IMR-90 (cell line): ENCODE measurements at regions not wholly inside any gene's neighbourhood (a gene's known extent, or its start where the extent isn't known, plus 50 kb on each side); places are given as distances from the start of the nearest gene placed in this dataset.

Experiments used
- ATAC-seq: fragments of 200-7000 bp; cut with Tn5 transposase; 2 replicates; pipeline ENCODE4 v1.9.1; 2020; ENCODE audit warnings: low read depth, mild to moderate bottlenecking, moderate library complexity
- BruUV-seq: library from RNA; stranded (reverse); fragments of 400-500 nt; replicated peaks from 2 replicates; lab custom pipeline; 2021; lab: Mats Ljungman, UMichigan
- CTCF ChIA-PET: fragments of 300-600 bp; formaldehyde crosslinking; extraction: SDS; loops from one replicate; lab custom pipeline; 2021; ENCODE audit warnings: antibody characterized with exemption; lab: Yijun Ruan, JAX
- POLR2A ChIA-PET: fragments of 300-600 bp; sonication (Branson Sonifier 250); formaldehyde crosslinking; loops from one replicate; lab custom pipeline; 2022; ENCODE audit warnings: antibody characterized with exemption; ENCODE audit not compliant: unreplicated experiment; lab: Charles Lee
- DNase-seq: peaks from one replicate; pipeline ENCODE4 v3.0.0; 2013
- H2AFZ ChIP-seq: replicated peaks from 2 replicates; pipeline ENCODE3; 2013; ENCODE audit warnings: low read length, mild to moderate bottlenecking; ENCODE audit not compliant: poor library complexity
- H2AK5ac ChIP-seq: 2 replicates; pipeline ENCODE4 v1.6.1; 2013; ENCODE audit warnings: low read depth, low read length, inconsistent platforms
- H2AK9ac ChIP-seq: replicated peaks from 2 replicates; pipeline ENCODE3; 2013; ENCODE audit warnings: mild to moderate bottlenecking, low read depth, low read length, moderate library complexity; ENCODE audit not compliant: poor library complexity
- H2BK120ac ChIP-seq: 2 replicates; pipeline ENCODE4 v1.6.1; 2013; ENCODE audit warnings: low read depth, low read length, inconsistent platforms
- H2BK15ac ChIP-seq: 3 replicates; pipeline ENCODE4 v1.6.1; 2013; ENCODE audit warnings: low read depth, low read length, inconsistent platforms
- H2BK20ac ChIP-seq: 2 replicates; pipeline ENCODE4 v1.6.1; 2013; ENCODE audit warnings: low read depth, mild to moderate bottlenecking, inconsistent platforms, low read length, moderate library complexity
- H2BK5ac ChIP-seq: 2 replicates; pipeline ENCODE4 v1.6.1; 2013; ENCODE audit warnings: mild to moderate bottlenecking, low read depth, low read length, inconsistent platforms; ENCODE audit not compliant: poor library complexity, severe bottlenecking
- H3K14ac ChIP-seq: replicated peaks from 2 replicates; pipeline ENCODE4 v1.6.1; 2013; ENCODE audit warnings: low read depth, low read length, inconsistent platforms
- H3K18ac ChIP-seq: 2 replicates; pipeline ENCODE4 v1.6.1; 2013; ENCODE audit warnings: low read depth, low read length, control low read depth
- H3K23ac ChIP-seq: 2 replicates; pipeline ENCODE4 v1.6.1; 2013; ENCODE audit warnings: low read depth, low read length, inconsistent platforms
- H3K27ac ChIP-seq: 2 replicates; pipeline ENCODE4 v1.5.1; 2013; ENCODE audit warnings: mild to moderate bottlenecking, control low read depth, low read length; ENCODE audit not compliant: insufficient read depth
- H3K27me3 ChIP-seq: 2 replicates; pipeline ENCODE4 v1.6.1; 2013; ENCODE audit warnings: low read length; ENCODE audit not compliant: control insufficient read depth, insufficient read depth
- H3K36me3 ChIP-seq: 2 replicates; pipeline ENCODE4 v1.6.1; 2013; ENCODE audit warnings: low read length, mixed read lengths; ENCODE audit not compliant: control insufficient read depth, insufficient read depth
- H3K4ac ChIP-seq: 2 replicates; pipeline ENCODE4 v1.6.1; 2013; ENCODE audit warnings: low read depth, low read length, inconsistent platforms
- H3K4me1 ChIP-seq: 2 replicates; pipeline ENCODE4 v1.6.1; 2013; ENCODE audit warnings: low read length, mixed read lengths; ENCODE audit not compliant: control insufficient read depth, insufficient read depth
- H3K4me2 ChIP-seq: 2 replicates; pipeline ENCODE4 v1.6.1; 2013; ENCODE audit warnings: low read depth, mild to moderate bottlenecking, control low read depth, low read length, moderate library complexity
- H3K4me3 ChIP-seq: 2 replicates; pipeline ENCODE4 v1.5.1; 2013; ENCODE audit warnings: low read depth, mild to moderate bottlenecking, control low read depth, low read length, moderate library complexity; ENCODE audit not compliant: insufficient read depth
- H3K56ac ChIP-seq: 2 replicates; pipeline ENCODE4 v1.6.1; 2013; ENCODE audit warnings: low read length, inconsistent platforms; ENCODE audit not compliant: insufficient read depth; ENCODE audit errors: extremely low read depth
- H3K79me1 ChIP-seq, 2 experiments: 2 replicates each; pipeline ENCODE4 v1.6.1; 2013; ENCODE audit warnings: low read length in 2 of 2, inconsistent platforms in 1 of 2, low read depth in 1 of 2
- H3K9ac ChIP-seq: 2 replicates; pipeline ENCODE4 v1.6.1; 2013; ENCODE audit warnings: low read depth, low read length, control low read depth
- H3K9me1 ChIP-seq: 2 replicates; pipeline ENCODE4 v1.6.1; 2013; ENCODE audit warnings: low read length, inconsistent platforms; ENCODE audit not compliant: insufficient read depth
- H3K9me3 ChIP-seq: 2 replicates; pipeline ENCODE4 v1.6.1; 2013; ENCODE audit warnings: low read length; ENCODE audit not compliant: control insufficient read depth, insufficient read depth
- H4K20me1 ChIP-seq: 2 replicates; pipeline ENCODE4 v1.6.1; 2013; ENCODE audit warnings: low read length, inconsistent platforms; ENCODE audit not compliant: insufficient read depth
- H4K5ac ChIP-seq: 2 replicates; pipeline ENCODE4 v1.6.1; 2013; ENCODE audit warnings: mild to moderate bottlenecking, low read depth, low read length, control low read depth
- H4K8ac ChIP-seq, 2 experiments: 2 replicates each; pipeline ENCODE4 v1.6.1; 2013; ENCODE audit warnings: low read depth in 2 of 2, low read length in 2 of 2, control low read depth in 1 of 2, inconsistent platforms in 1 of 2
- H4K91ac ChIP-seq: 2 replicates; pipeline ENCODE4 v1.6.1; 2013; ENCODE audit warnings: low read depth, low read length, inconsistent platforms; ENCODE audit not compliant: insufficient read depth
- BHLHE40 ChIP-seq: fragments of 150-350 bp; IDR thresholded peaks from 2 replicates; pipeline ENCODE4 v1.6.1; 2016; ENCODE audit warnings: mild to moderate bottlenecking, low read depth, low read length
- CEBPB ChIP-seq: IDR thresholded peaks from 2 replicates; pipeline ENCODE4 v1.6.1; 2012; ENCODE audit warnings: low read depth, low read length, improper control_type of control experiment
- CTCF ChIP-seq: conservative IDR thresholded peaks from 2 replicates; pipeline ENCODE4 v1.5.1; 2012; ENCODE audit warnings: mild to moderate bottlenecking, low read depth, low read length, improper control_type of control experiment
- ELK1 ChIP-seq: fragments of 150-350 bp; IDR thresholded peaks from 2 replicates; pipeline ENCODE4 v1.6.1; 2016; ENCODE audit warnings: low read depth, mild to moderate bottlenecking, low read length, moderate library complexity, borderline replicate concordance
- MAFK ChIP-seq: IDR thresholded peaks from 2 replicates; pipeline ENCODE4 v1.6.1; 2012; ENCODE audit warnings: low read depth, low read length, improper control_type of control experiment
- MAZ ChIP-seq: IDR thresholded peaks from 2 replicates; pipeline ENCODE4 v1.6.1; 2012; ENCODE audit warnings: low read depth, mild to moderate bottlenecking, low read length, improper control_type of control experiment, moderate library complexity, borderline replicate concordance
- MXI1 ChIP-seq: IDR thresholded peaks from 2 replicates; pipeline ENCODE4 v1.6.1; 2012; ENCODE audit warnings: low read depth, mild to moderate bottlenecking, low read length, moderate library complexity, borderline replicate concordance
- RCOR1 ChIP-seq: IDR thresholded peaks from 2 replicates; pipeline ENCODE4 v1.6.1; 2012; ENCODE audit warnings: mild to moderate bottlenecking, low read length, improper control_type of control experiment; ENCODE audit not compliant: insufficient replicate concordance
- RFX5 ChIP-seq: IDR thresholded peaks from 2 replicates; pipeline ENCODE4 v1.8.0; 2012; ENCODE audit warnings: low read depth, mild to moderate bottlenecking, low read length, moderate library complexity
- SMC3 ChIP-seq: fragments of 150-350 bp; IDR thresholded peaks from 2 replicates; pipeline ENCODE4 v1.6.1; 2016; ENCODE audit warnings: low read depth, mild to moderate bottlenecking, antibody characterized with exemption, low read length, moderate library complexity
- USF2 ChIP-seq: fragments of 150-350 bp; IDR thresholded peaks from 2 replicates; pipeline ENCODE4 v1.6.1; 2017; ENCODE audit warnings: mild to moderate bottlenecking, antibody characterized with exemption, low read length, low read depth
- WGBS, 2 experiments: methylation state at CpG; one replicate each; pipeline versions ENCODE4 v1.1.5 to v1.1.7; 2013; ENCODE audit warnings: missing lambda C conversion rate in 2 of 2; ENCODE audit not compliant: insufficient read length in 1 of 2; ENCODE audit errors: extremely low coverage in 2 of 2; 5-methylcytosine and 5-hydroxymethylcytosine counted together
- dilution Hi-C: fragments of 300-500 bp; cut with HindIII; formaldehyde crosslinking; loops from one replicate; pipeline ENCODE4 v1.14.3; 2018; ENCODE audit warnings: low sequenced_read_pairs; ENCODE audit not compliant: unreplicated experiment
- in situ Hi-C: fragments of 300-500 bp; cut with MboI; formaldehyde crosslinking; loops from 3 replicates; pipeline ENCODE4 v1.14.3; 2019; ENCODE audit warnings: low sequenced_read_pairs, inconsistent platforms, mixed read lengths
- intact Hi-C: fragments of 100-400 bp; cut with micrococcal nuclease; formaldehyde crosslinking; loops from 2 replicates; pipeline ENCODE4 v1.10.0; 2022

GRCh38 chr18:75581336-75582131, 154.0 kb upstream of the SMIM21 start:
- in situ Hi-C loops, result no loop called here
- Histone ChIP-seq H3K4me3 (no peak overlapping the region), H2AFZ (peak overlapping the region; percentile 61)

More at GRCh38 chr18:75581336-75582131, 154.0 kb upstream of the SMIM21 start:
- H2BK15ac ChIP-seq, result peak overlapping the region; percentile 70
- peak overlapping the region; percentile 99 for H2BK20ac ChIP-seq
- peak overlapping the region; percentile 36; the same call in 1 of the 2 replicates for H3K9ac ChIP-seq
- CTCF ChIA-PET, result no interaction called here
- peak overlapping the region; percentile 94 for H2BK120ac ChIP-seq
- peak overlapping the region; percentile 91 for H4K91ac ChIP-seq
- H3K79me1 ChIP-seq, result no peaks in the 10 kb centered on the region
- H3K23ac ChIP-seq, result peak overlapping the region; percentile 95
- H3K4ac ChIP-seq, result peak overlapping the region; percentile 98
- no peaks in the 10 kb centered on the region for H3K36me3 ChIP-seq
- WGBS, 2 experiments, result no CpG with 5 or more reads among the region's 8 CpGs
- no peaks in the 10 kb centered on the region for H3K27me3 ChIP-seq
- H2BK5ac ChIP-seq, result peak overlapping the region; percentile 74
- H2AK5ac ChIP-seq, result peak overlapping the region; percentile 64; the same call in 1 of the 2 replicates
- intact Hi-C loops (loop anchor here (5.0 to 10.0 kb wide), 4 partner anchors 79 to 374 kb away; partner anchors contain the start of gene PTGR3), dilution Hi-C loops (no loop called here)
- H4K5ac ChIP-seq, result peak overlapping the region; percentile 96
- peak overlapping the region; percentile 82 for H3K56ac ChIP-seq
- H3K9me1 ChIP-seq, result peaks cover 8% of the 10 kb centered on the region; the same call in 1 of the 2 replicates
- TF ChIP-seq CEBPB (no peak), MXI1 (no peak), ELK1 (no peak), MAZ (no peak), BHLHE40 (no peak), RFX5 (no peak), RCOR1 (no peak), CTCF (no peak), MAFK (no peak), USF2 (no peak), SMC3 (no peak)
- H4K20me1 ChIP-seq, result no peaks in the 10 kb centered on the region
- POLR2A ChIA-PET, result no interaction called here
- BruUV-seq, result no TSS peak
- ATAC-seq, result no peak; the same call in 1 of the 2 replicates
- no peaks in the 10 kb centered on the region for H3K9me3 ChIP-seq
- DNase-seq, result no peak
- H4K8ac ChIP-seq, result peak overlapping the region; percentile 81 to 92; a peak in 3 of 4 replicates
- H3K4me1 ChIP-seq, result peaks cover 11% of the 10 kb centered on the region
- H2AK9ac ChIP-seq, result peak overlapping the region; percentile 38
- H3K4me2 ChIP-seq, result peak overlapping the region; percentile 25
- peak overlapping the region; percentile 96 for H3K14ac ChIP-seq
- H3K18ac ChIP-seq, result peak overlapping the region; percentile 51
- H3K27ac ChIP-seq, result peak overlapping the region; percentile 92; the same call in 1 of the 2 replicates
